HEK293 (cell line): ENCODE measurements at regions not wholly inside any gene's neighbourhood (a gene's known extent, or its start where the extent isn't known, plus 50 kb on each side); places are given as distances from the start of the nearest gene placed in this dataset.

Source experiments
- CTCF ChIA-PET: fragments of 350-600 bp; formaldehyde crosslinking; extraction: SDS; loops from one replicate; lab custom pipeline; 2021; ENCODE audit warnings: antibody characterized with exemption; lab: Yijun Ruan, JAX
- POLR2A ChIA-PET: fragments of 300-600 bp; formaldehyde crosslinking; extraction: SDS; loops from one replicate; lab custom pipeline; 2020; ENCODE audit warnings: antibody characterized with exemption, inconsistent platforms; lab: Yijun Ruan, JAX
- H3K27ac ChIP-seq: fragments of 200-500 bp; sonication (Bioruptor generic); 2 replicates; pipeline ENCODE4 v1.5.1; 2014; ENCODE audit warnings: low read depth, low read length, control low read depth, inconsistent platforms; ENCODE audit errors: extremely low read depth
- H3K36me3 ChIP-seq, 2 experiments: fragments of 200-500 bp in 1 of 2; sonication (Bioruptor generic) in 1 of 2; 1 replicate in 1 of 2; 2 replicates in 1 of 2; pipeline ENCODE4 v1.5.1; 2014 to 2017; ENCODE audit warnings: inconsistent platforms in 2 of 2, low read length in 2 of 2; ENCODE audit not compliant: control insufficient read depth in 2 of 2, insufficient read depth in 1 of 2
- H3K4me1 ChIP-seq: fragments of 200-500 bp; sonication (Bioruptor generic); 2 replicates; pipeline ENCODE4 v1.5.1; 2014; ENCODE audit warnings: mild to moderate bottlenecking, low read length, inconsistent platforms; ENCODE audit not compliant: control insufficient read depth, insufficient read depth
- H3K4me3 ChIP-seq: 2 replicates; pipeline ENCODE4 v1.5.1; 2011; ENCODE audit warnings: low read depth, mild to moderate bottlenecking, control low read depth, low read length, moderate library complexity
- H3K9me3 ChIP-seq: fragments of 200-500 bp; sonication (Bioruptor generic); 2 replicates; pipeline ENCODE4 v1.5.1; 2014; ENCODE audit warnings: low read depth, low read length, inconsistent platforms; ENCODE audit not compliant: control insufficient read depth, insufficient read depth
- EGR2 ChIP-seq: fragments of 450-650 bp; formaldehyde crosslinking; IDR thresholded peaks from 2 replicates; pipeline ENCODE4 v1.5.1; 2016; ENCODE audit warnings: low read depth, missing biosample characterization, missing genetic modification characterization
- FEZF1 ChIP-seq: fragments of 450-650 bp; formaldehyde crosslinking; IDR thresholded peaks from 2 replicates; pipeline ENCODE4 v1.5.1; 2016; ENCODE audit warnings: missing biosample characterization, missing genetic modification characterization
- YY2 ChIP-seq: fragments of 450-650 bp; formaldehyde crosslinking; IDR thresholded peaks from 2 replicates; pipeline ENCODE4 v1.5.1; 2016; ENCODE audit warnings: missing biosample characterization, missing genetic modification characterization
- ZNF223 ChIP-seq: fragments of 450-650 bp; formaldehyde crosslinking; IDR thresholded peaks from 2 replicates; pipeline ENCODE4 v1.5.1; 2016; ENCODE audit warnings: missing biosample characterization, missing genetic modification characterization
- ZNF501 ChIP-seq: fragments of 450-650 bp; formaldehyde crosslinking; IDR thresholded peaks from 2 replicates; pipeline ENCODE4 v1.5.1; 2016; ENCODE audit warnings: missing biosample characterization, missing genetic modification characterization
- ZNF529 ChIP-seq: fragments of 450-650 bp; formaldehyde crosslinking; IDR thresholded peaks from 2 replicates; pipeline ENCODE4 v1.5.1; 2017; ENCODE audit warnings: missing genetic modification characterization, missing biosample characterization; ENCODE audit not compliant: insufficient replicate concordance
- ZNF555 ChIP-seq: fragments of 450-650 bp; formaldehyde crosslinking; conservative IDR thresholded peaks from 2 replicates; pipeline ENCODE4 v1.5.1; 2017; ENCODE audit warnings: missing biosample characterization, mild to moderate bottlenecking, missing genetic modification characterization, inconsistent platforms
- ZNF660 ChIP-seq: fragments of 450-650 bp; IDR thresholded peaks from 2 replicates; pipeline ENCODE4 v1.5.1; 2018; ENCODE audit warnings: missing biosample characterization, mild to moderate bottlenecking, missing genetic modification characterization
- ZNF830 ChIP-seq: fragments of 450-650 bp; IDR thresholded peaks from 2 replicates; pipeline ENCODE4 v1.5.0; 2018; ENCODE audit warnings: missing biosample characterization, missing genetic modification characterization, low read depth, mild to moderate bottlenecking, moderate library complexity
- TF ChIP-seq, protein P1 (sequence below): fragments of 450-650 bp; formaldehyde crosslinking; IDR thresholded peaks from 2 replicates; pipeline ENCODE4 v1.5.1; 2016; ENCODE audit warnings: missing biosample characterization, missing genetic modification characterization
- TF ChIP-seq, protein P2 (sequence below): fragments of 450-650 bp; formaldehyde crosslinking; IDR thresholded peaks from 2 replicates; pipeline ENCODE4 v1.5.1; 2016; ENCODE audit warnings: missing biosample characterization, missing genetic modification characterization
- TF ChIP-seq, protein P3 (sequence below): fragments of 450-650 bp; formaldehyde crosslinking; IDR thresholded peaks from 2 replicates; pipeline ENCODE4 v1.5.1; 2017; ENCODE audit warnings: missing biosample characterization, missing genetic modification characterization
- TF ChIP-seq, protein P4 (sequence below): fragments of 450-650 bp; formaldehyde crosslinking; IDR thresholded peaks from 2 replicates; pipeline ENCODE4 v1.5.1; 2016; ENCODE audit warnings: missing biosample characterization, missing genetic modification characterization
- TF ChIP-seq, protein P5 (sequence below): fragments of 450-650 bp; formaldehyde crosslinking; IDR thresholded peaks from 2 replicates; pipeline ENCODE4 v1.5.1; 2016; ENCODE audit warnings: missing biosample characterization, missing genetic modification characterization

DNA sequence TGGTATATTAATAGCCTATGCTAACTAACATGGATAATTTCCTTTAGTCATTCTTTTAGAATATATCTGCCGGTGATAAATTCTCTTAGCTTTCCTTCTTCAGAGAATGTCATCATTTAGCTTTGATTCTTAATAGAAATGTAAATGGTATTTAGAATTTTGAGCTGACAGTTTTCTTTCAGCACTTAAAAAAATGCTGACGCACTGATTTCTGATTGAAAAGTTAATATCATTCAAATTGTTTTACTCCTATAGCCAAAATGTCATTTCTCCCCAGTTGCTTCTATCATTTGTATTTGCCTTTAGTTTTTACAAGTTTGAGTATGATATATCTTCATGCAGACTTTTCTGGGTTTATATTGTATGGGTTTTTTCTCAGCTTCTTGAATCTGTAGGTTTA lies 668.0 kb downstream of the LTN1 start (continued):
- TF ChIP-seq, protein P1, sequence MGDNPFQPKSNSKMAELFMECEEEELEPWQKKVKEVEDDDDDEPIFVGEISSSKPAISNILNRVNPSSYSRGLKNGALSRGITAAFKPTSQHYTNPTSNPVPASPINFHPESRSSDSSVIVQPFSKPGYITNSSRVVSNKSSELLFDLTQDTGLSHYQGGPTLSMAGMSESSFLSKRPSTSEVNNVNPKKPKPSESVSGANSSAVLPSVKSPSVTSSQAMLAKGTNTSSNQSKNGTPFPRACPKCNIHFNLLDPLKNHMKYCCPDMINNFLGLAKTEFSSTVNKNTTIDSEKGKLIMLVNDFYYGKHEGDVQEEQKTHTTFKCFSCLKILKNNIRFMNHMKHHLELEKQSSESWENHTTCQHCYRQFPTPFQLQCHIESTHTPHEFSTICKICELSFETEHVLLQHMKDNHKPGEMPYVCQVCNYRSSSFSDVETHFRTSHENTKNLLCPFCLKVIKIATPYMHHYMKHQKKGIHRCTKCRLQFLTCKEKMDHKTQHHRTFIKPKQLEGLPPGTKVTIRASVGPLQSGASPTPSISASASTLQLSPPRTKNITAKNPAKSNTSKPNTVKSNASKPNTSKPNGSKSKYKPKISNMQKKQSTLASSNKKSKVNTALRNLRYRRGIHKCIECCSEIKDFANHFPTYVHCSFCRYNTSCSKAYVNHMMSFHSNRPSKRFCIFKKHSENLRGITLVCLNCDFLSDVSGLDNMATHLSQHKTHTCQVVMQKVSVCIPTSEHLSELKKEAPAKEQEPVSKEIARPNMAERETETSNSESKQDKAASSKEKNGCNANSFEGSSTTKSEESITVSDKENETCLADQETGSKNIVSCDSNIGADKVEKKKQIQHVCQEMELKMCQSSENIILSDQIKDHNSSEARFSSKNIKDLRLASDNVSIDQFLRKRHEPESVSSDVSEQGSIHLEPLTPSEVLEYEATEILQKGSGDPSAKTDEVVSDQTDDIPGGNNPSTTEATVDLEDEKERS: no peak
- TF ChIP-seq, protein P2, sequence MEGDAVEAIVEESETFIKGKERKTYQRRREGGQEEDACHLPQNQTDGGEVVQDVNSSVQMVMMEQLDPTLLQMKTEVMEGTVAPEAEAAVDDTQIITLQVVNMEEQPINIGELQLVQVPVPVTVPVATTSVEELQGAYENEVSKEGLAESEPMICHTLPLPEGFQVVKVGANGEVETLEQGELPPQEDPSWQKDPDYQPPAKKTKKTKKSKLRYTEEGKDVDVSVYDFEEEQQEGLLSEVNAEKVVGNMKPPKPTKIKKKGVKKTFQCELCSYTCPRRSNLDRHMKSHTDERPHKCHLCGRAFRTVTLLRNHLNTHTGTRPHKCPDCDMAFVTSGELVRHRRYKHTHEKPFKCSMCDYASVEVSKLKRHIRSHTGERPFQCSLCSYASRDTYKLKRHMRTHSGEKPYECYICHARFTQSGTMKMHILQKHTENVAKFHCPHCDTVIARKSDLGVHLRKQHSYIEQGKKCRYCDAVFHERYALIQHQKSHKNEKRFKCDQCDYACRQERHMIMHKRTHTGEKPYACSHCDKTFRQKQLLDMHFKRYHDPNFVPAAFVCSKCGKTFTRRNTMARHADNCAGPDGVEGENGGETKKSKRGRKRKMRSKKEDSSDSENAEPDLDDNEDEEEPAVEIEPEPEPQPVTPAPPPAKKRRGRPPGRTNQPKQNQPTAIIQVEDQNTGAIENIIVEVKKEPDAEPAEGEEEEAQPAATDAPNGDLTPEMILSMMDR (tag by site-specific recombination): no peak
- TF ChIP-seq, all 188 proteins: peak for 0

DNA sequence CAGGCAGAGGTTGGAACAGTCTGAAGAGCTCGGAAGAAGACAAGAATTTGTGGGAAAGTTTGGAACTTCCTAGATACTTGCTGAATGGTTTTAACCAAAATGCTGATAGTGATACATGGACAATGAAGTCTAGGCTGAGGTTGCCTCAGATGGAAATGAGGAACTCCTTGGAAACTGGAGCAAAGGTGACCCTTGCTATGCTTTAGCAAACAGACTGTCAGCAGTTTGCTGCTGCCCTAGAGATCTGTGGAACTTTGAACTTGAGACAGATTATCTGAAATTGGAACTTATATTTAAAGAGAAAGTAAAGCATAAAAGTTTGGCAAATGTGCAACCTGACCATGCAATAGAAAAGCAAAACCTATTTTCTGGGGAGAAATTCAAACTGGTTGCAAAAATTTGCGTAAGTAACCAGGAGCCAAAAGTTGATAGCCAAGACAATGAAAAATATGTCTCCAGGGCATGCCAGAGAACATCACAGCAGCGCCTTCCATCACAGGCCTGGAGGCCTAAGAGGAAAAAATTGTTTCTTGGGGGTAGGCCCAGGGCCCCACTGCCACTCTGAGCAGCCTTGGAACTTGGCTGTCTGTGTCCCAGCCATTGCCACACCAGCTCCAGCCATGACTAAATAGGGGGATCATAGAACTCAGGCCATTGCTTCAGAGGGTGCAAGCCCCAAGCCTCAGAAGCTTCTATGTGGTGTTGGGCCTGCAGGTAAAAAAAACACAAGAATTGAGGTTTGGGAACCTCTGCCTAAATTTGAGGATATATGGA lies 675.3 kb downstream of the LTN1 start:
- no peak overlapping the region for H3K4me3 ChIP-seq
- POLR2A ChIA-PET: no interaction called here
- CTCF ChIA-PET: no interaction called here
- no peak overlapping the region for H3K27ac ChIP-seq
- no peaks in the 10 kb centered on the region; the same call in 1 of the 2 replicates for H3K9me3 ChIP-seq
- H3K36me3 ChIP-seq: no peaks in the 10 kb centered on the region
- TF ChIP-seq, protein P3, sequence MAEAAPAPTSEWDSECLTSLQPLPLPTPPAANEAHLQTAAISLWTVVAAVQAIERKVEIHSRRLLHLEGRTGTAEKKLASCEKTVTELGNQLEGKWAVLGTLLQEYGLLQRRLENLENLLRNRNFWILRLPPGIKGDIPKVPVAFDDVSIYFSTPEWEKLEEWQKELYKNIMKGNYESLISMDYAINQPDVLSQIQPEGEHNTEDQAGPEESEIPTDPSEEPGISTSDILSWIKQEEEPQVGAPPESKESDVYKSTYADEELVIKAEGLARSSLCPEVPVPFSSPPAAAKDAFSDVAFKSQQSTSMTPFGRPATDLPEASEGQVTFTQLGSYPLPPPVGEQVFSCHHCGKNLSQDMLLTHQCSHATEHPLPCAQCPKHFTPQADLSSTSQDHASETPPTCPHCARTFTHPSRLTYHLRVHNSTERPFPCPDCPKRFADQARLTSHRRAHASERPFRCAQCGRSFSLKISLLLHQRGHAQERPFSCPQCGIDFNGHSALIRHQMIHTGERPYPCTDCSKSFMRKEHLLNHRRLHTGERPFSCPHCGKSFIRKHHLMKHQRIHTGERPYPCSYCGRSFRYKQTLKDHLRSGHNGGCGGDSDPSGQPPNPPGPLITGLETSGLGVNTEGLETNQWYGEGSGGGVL (tag by site-specific recombination): no peak
- TF ChIP-seq ZNF660 (tag by site-specific recombination) (no peak), ZNF223 (tag by site-specific recombination) (no peak), ZNF830 (tag by site-specific recombination) (no peak), ZNF529 (tag by site-specific recombination) (no peak), FEZF1 (no peak), ZNF555 (tag by site-specific recombination) (no peak), ZNF501 (tag by site-specific recombination) (no peak), YY2 (tag by site-specific recombination) (no peak), EGR2 (tag by site-specific recombination) (no peak)
- TF ChIP-seq, protein P4, sequence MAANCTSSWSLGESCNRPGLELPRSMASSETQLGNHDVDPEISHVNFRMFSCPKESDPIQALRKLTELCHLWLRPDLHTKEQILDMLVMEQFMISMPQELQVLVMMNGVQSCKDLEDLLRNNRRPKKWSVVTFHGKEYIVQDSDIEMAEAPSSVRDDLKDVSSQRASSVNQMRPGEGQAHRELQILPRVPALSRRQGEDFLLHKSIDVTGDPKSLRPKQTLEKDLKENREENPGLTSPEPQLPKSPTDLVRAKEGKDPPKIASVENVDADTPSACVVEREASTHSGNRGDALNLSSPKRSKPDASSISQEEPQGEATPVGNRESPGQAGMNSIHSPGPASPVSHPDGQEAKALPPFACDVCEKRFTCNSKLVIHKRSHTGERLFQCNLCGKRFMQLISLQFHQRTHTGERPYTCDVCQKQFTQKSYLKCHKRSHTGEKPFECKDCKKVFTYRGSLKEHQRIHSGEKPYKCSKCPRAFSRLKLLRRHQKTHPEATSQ (tag by site-specific recombination): no peak
- TF ChIP-seq, protein P5, sequence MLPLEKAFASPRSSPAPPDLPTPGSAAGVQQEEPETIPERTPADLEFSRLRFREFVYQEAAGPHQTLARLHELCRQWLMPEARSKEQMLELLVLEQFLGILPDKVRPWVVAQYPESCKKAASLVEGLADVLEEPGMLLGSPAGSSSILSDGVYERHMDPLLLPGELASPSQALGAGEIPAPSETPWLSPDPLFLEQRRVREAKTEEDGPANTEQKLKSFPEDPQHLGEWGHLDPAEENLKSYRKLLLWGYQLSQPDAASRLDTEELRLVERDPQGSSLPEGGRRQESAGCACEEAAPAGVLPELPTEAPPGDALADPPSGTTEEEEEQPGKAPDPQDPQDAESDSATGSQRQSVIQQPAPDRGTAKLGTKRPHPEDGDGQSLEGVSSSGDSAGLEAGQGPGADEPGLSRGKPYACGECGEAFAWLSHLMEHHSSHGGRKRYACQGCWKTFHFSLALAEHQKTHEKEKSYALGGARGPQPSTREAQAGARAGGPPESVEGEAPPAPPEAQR (tag by site-specific recombination): no peak
- H3K4me1 ChIP-seq: no peaks in the 10 kb centered on the region
